ENCODE measurements at regions not wholly inside any gene's neighbourhood (a gene's known extent, or its start where the extent isn't known, plus 50 kb on each side); places are given as distances from the start of the nearest gene placed in this dataset.

GRCh38 chr7:116420003-116420402 lies 79.5 kb upstream of the CAV2 start:
- H3K27me3 ChIP-seq (ENCODE audit: control insufficient read depth in 2 of 2, insufficient read depth in 2 of 2, low read length in 2 of 2) = no peaks in the 10 kb centered on the region
- TF ChIP-seq RBFOX2 (IDR thresholded peaks at IDR 0.05; ENCODE audit: low read depth, low read length) (no peak), BRF1 (IDR thresholded peaks at IDR 0.05; ENCODE audit: borderline replicate concordance, extremely low read depth, insufficient read length) (no peak), CBFA2T3 (IDR thresholded peaks at IDR 0.05) (peak; percentile 61), RCOR1 (IDR thresholded peaks at IDR 0.05; ENCODE audit: borderline replicate concordance in 1 of 2, low read depth in 2 of 2, low read length in 2 of 2) (0 out of 4 replicates have a peak, but pooled peaks of 1 of the 2 experiments have one; percentile 14), KDM1A (IDR thresholded peaks at IDR 0.05) (peak in 1 of 2 experiments; percentile 25; a peak in 1 of 4 replicates), TRIM24 (IDR thresholded peaks at IDR 0.05) (no peak; a peak in 1 of 4 replicates), ZC3H4 (CRISPR knock-in tag; IDR thresholded peaks at IDR 0.05; ENCODE audit: borderline replicate concordance) (no peak), KLF10 (CRISPR knock-in tag; IDR thresholded peaks at IDR 0.05) (no peak), STAT5A (IDR thresholded peaks at IDR 0.05; ENCODE audit: borderline replicate concordance, low read length) (0 out of 2 replicates have a peak, but pooled peaks have one; percentile 7), SOX6 (IDR thresholded peaks at IDR 0.05) (peak; percentile 37; the same call in 1 of the 2 replicates), NCOR1 (IDR thresholded peaks at IDR 0.05) (0 out of 2 replicates have a peak, but pooled peaks have one; percentile 7), ARID1B (IDR thresholded peaks at IDR 0.05) (peak; percentile 67), TCF3 (CRISPR knock-in tag; IDR thresholded peaks at IDR 0.05) (peak; percentile 47), ELF4 (CRISPR knock-in tag; IDR thresholded peaks at IDR 0.05) (0 out of 2 replicates have a peak, but pooled peaks have one; percentile 17), LARP7 (IDR thresholded peaks at IDR 0.05) (no peak), NFIC (IDR thresholded peaks at IDR 0.05) (peak; percentile 16; the same call in 1 of the 2 replicates), SMARCE1 (IDR thresholded peaks at IDR 0.05) (0 out of 2 replicates have a peak, but pooled peaks have one; percentile 27)
- TF ChIP-seq, protein P1, sequence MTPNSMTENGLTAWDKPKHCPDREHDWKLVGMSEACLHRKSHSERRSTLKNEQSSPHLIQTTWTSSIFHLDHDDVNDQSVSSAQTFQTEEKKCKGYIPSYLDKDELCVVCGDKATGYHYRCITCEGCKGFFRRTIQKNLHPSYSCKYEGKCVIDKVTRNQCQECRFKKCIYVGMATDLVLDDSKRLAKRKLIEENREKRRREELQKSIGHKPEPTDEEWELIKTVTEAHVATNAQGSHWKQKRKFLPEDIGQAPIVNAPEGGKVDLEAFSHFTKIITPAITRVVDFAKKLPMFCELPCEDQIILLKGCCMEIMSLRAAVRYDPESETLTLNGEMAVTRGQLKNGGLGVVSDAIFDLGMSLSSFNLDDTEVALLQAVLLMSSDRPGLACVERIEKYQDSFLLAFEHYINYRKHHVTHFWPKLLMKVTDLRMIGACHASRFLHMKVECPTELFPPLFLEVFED (CRISPR knock-in tag; conservative IDR thresholded peaks at IDR 0.05) = 0 out of 2 replicates have a peak, but pooled peaks have one; percentile 19
- H3K36me3 ChIP-seq (ENCODE audit: control insufficient read depth, insufficient read depth, low read length) = no peaks in the 10 kb centered on the region
- no peak overlapping the region; a peak in 1 of 4 replicates for H3K9ac ChIP-seq (ENCODE audit: insufficient read depth in 1 of 2, low read depth in 2 of 2, low read length in 2 of 2)
- ChIA-PET POLR2A (no interaction called here), CTCF (ENCODE audit: low intra/inter-chr PET ratio) (no interaction called here)
- DNase-seq (ENCODE audit: extremely low read depth in 1 of 4, low spot score in 3 of 4) = no peak
- no peak overlapping the region for H3K4me2 ChIP-seq (ENCODE audit: insufficient read depth, low read length)
- H3K27ac ChIP-seq (ENCODE audit: extremely low read depth, low read depth, low read length) = no peak overlapping the region
- FAIRE-seq = no peak
- in situ Hi-C loops (cut with MboI) (no loop called here), intact Hi-C loops (cut with micrococcal nuclease) (no loop called here)
- no peak for ATAC-seq
- no TSS peak for BruUV-seq (replicated peaks)
- H3K79me2 ChIP-seq (ENCODE audit: control insufficient read depth, insufficient read depth, low read length) = no peaks in the 10 kb centered on the region
- no peaks in the 10 kb centered on the region for H4K20me1 ChIP-seq (replicated peaks; ENCODE audit: control insufficient read depth, insufficient read depth, low read length)
- no peaks in the 10 kb centered on the region for H3K9me1 ChIP-seq (ENCODE audit: control insufficient read depth, insufficient read depth, low read length)
- no peak overlapping the region for H3K4me3 ChIP-seq
- H3K4me1 ChIP-seq (replicated peaks in 1 of 2; ENCODE audit: control insufficient read depth in 2 of 2, insufficient read depth in 2 of 2, low read length in 2 of 2) = peaks cover 4 to 31% of the 10 kb centered on the region in 2 experiments; a peak in 4 of 5 replicates
- peak overlapping the region; percentile 26; the same call in 1 of the 2 replicates for H2AFZ ChIP-seq (ENCODE audit: low read depth, low read length)
- no peaks in the 10 kb centered on the region for H3K9me3 ChIP-seq (replicated peaks; ENCODE audit: control insufficient read depth, insufficient read depth, low read depth, low read length)
- WGBS (ENCODE audit: insufficient coverage, low coverage, missing lambda C conversion rate) = 22% methylated on average over 3 of the region's 3 CpGs

Measured in K562 (cell line).